Activated CD8-positive, alpha-beta T cell treated with anti-CD3 and anti-CD28 coated beads for 36 hours (primary cell): ENCODE measurements at regions not wholly inside any gene's neighbourhood (a gene's known extent, or its start where the extent isn't known, plus 50 kb on each side); places are given as distances from the start of the nearest gene placed in this dataset.

Experiments
- ATAC-seq: fragments of 200-7000 bp; cut with Tn5 transposase; one replicate; pipeline ENCODE4 v1.10.0; 2021; ENCODE audit warnings: mild to moderate bottlenecking, moderate library complexity
- CTCF ChIA-PET: fragments of 350-600 bp; sonication (Branson Sonifier 250); formaldehyde crosslinking; loops from one replicate; lab custom pipeline; 2021; ENCODE audit warnings: antibody characterized with exemption; lab: Charles Lee
- POLR2A ChIA-PET: fragments of 350-600 bp; sonication (Branson Sonifier 250); formaldehyde crosslinking; loops from one replicate; lab custom pipeline; 2021; ENCODE audit warnings: antibody characterized with exemption; lab: Charles Lee
- DNase-seq: peaks from one replicate; pipeline ENCODE4 v3.0.0-alpha.2; 2020
- H3K27ac Mint-ChIP-seq: one replicate; pipeline ENCODE4 v1.8.0; 2021; ENCODE audit warnings: mild to moderate bottlenecking, mixed read lengths
- H3K27me3 Mint-ChIP-seq: one replicate; pipeline ENCODE4 v1.8.0; 2021; ENCODE audit warnings: mixed read lengths
- H3K36me3 Mint-ChIP-seq: one replicate; pipeline ENCODE4 v1.8.0; 2021; ENCODE audit warnings: low read depth, mixed read lengths
- H3K4me1 Mint-ChIP-seq: one replicate; pipeline ENCODE4 v1.8.0; 2021; ENCODE audit warnings: low read depth, mixed read lengths
- H3K4me3 Mint-ChIP-seq: one replicate; pipeline ENCODE4 v1.8.0; 2021; ENCODE audit warnings: mild to moderate bottlenecking, moderate library complexity, mixed read lengths
- H3K9me3 Mint-ChIP-seq: one replicate; pipeline ENCODE4 v1.8.0; 2021; ENCODE audit warnings: mixed read lengths
- CTCF ChIP-seq: fragments of 200-600 bp; IDR thresholded peaks from one replicate; pipeline ENCODE4 v1.8.0; 2022; ENCODE audit warnings: antibody characterized with exemption, mild to moderate bottlenecking
- intact Hi-C: fragments of 100-400 bp; cut with micrococcal nuclease; formaldehyde crosslinking; loops from one replicate; pipeline ENCODE4 v1.10.0; 2022

GRCh38 chr2:120404274-120404673 lies 58.3 kb downstream of the INHBB start:
- Mint-ChIP-seq H3K27ac (no peak overlapping the region), H3K36me3 (no peaks in the 10 kb centered on the region), H3K9me3 (peaks cover 4% of the 10 kb centered on the region), H3K4me1 (no peaks in the 10 kb centered on the region), H3K27me3 (peaks cover 5% of the 10 kb centered on the region), H3K4me3 (no peak overlapping the region)
- ATAC-seq (no peak), DNase-seq (no peak)
- intact Hi-C loops, result no loop called here
- TF ChIP-seq CTCF, result no peak
- POLR2A ChIA-PET, result no interaction called here
- CTCF ChIA-PET, result no interaction called here

DNA sequence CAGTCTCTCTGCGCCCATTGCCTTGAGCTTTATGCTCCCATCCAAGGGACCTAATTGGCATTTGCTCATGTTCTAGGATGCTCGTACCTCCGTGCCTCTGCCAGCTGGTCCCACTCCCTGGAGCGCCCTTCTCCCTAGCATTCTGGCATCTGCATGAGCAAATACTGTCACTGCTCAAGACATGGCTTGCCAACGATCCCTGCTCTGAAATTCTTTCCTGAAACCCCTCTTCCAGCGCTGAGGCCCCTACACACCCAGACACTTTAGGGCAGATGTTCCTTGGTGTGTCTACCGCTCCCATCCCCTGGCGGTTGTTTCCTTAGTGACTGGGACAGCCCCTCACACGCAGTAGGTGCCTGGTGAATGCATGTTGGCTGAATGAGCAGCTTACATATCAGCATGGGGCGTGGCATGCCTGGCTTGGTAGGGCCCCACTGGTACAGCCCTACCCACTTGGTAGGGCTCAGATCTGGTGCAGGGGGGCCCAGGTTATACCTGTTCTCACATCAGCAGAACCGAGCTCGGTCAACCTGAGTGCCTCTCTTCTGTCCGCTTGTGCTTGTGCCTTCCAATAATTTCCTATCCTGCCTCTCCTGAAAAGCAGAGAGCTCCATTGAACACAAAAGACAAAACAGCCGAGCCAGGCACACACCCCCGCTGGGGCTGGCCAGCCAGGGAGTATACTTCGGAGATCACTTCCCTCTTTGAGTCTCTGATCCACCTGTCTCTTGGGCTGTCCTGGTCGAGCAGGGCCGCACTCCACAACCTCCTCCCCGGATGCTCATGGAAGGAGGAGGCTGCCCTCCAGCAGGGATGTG lies 59.2 kb downstream of the INHBB start:
- ChIA-PET CTCF (no interaction called here), POLR2A (no interaction called here)
- H3K27me3 Mint-ChIP-seq, result peaks cover 5% of the 10 kb centered on the region
- no peaks in the 10 kb centered on the region for H3K4me1 Mint-ChIP-seq
- no peak overlapping the region for H3K4me3 Mint-ChIP-seq
- no peak for TF ChIP-seq CTCF
- ATAC-seq, result no peak
- H3K27ac Mint-ChIP-seq, result no peak overlapping the region
- no peaks in the 10 kb centered on the region for H3K36me3 Mint-ChIP-seq
- no peak for DNase-seq
- H3K9me3 Mint-ChIP-seq, result peaks cover 4% of the 10 kb centered on the region
- intact Hi-C loops, result no loop called here

DNA sequence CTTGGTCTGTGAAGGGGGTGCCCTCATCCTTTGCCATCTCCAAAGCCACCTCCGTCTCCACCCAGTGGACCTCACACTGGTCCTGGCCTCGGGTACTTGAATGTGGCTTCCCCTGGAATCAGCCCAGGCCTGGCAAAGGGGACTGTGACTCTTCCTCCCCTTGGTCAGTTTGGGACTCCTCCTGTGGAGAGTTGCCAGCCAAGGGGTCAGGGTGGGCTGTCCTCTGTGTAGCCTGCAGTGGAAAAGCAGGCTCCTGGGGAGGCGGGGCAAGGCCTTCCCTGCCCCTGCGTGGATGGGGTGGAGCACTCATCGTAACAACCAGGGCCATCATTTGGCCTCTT lies 59.8 kb downstream of the INHBB start:
- intact Hi-C loops, result no loop called here
- H3K27me3 Mint-ChIP-seq, result peaks cover 4% of the 10 kb centered on the region
- H3K4me3 Mint-ChIP-seq, result no peak overlapping the region
- H3K36me3 Mint-ChIP-seq, result no peaks in the 10 kb centered on the region
- ATAC-seq (no peak), DNase-seq (no peak)
- no peak for TF ChIP-seq CTCF
- H3K27ac Mint-ChIP-seq, result no peak overlapping the region
- ChIA-PET POLR2A (no interaction called here), CTCF (no interaction called here)
- H3K9me3 Mint-ChIP-seq, result peaks cover 4% of the 10 kb centered on the region
- no peaks in the 10 kb centered on the region for H3K4me1 Mint-ChIP-seq

DNA sequence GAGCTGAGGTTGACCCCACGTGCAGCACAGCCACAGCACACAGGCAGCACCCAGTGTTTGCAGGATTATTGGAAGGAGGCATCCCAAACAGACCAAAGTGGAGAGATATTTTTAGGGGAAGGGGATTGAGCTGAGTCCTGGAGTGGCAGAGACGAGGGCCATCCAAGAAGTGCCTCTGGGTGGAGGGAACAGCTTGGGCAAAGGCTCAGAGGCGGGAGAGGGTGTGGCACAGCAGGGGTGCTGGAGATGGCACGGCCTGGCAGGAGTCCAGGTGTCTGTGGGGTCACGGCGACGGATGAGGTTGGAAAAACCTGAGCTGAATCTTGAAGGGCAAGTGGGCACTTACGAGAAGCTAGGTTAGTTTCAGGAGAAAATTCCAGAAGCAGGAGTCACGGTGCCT lies 60.6 kb downstream of the INHBB start:
- Mint-ChIP-seq H3K36me3 (no peaks in the 10 kb centered on the region), H3K27ac (no peak overlapping the region), H3K9me3 (peaks cover 9% of the 10 kb centered on the region), H3K4me3 (no peak overlapping the region), H3K27me3 (peaks cover 5% of the 10 kb centered on the region), H3K4me1 (no peaks in the 10 kb centered on the region)
- no peak for TF ChIP-seq CTCF
- intact Hi-C loops, result no loop called here
- ChIA-PET POLR2A (no interaction called here), CTCF (no interaction called here)
- ATAC-seq (no peak), DNase-seq (no peak)

DNA sequence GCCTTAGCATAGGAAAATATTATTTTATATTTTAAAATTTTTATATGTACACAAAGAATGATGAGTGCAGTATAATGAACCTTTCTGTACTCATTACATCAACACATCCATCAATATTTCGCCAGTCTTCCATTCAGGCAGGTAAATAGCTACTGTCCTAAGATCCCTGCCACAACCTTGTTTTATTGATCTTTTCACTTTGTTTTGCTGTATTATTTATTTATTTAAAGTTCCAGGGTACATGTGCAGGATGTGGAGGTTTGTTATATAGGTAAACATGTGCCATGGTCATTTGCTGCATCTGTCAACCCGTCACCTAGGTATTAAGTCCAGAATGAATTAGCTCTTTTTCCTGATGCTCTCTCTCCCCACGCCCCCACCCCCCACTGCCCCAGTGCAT lies 64.6 kb downstream of the INHBB start:
- Mint-ChIP-seq H3K4me1 (no peaks in the 10 kb centered on the region), H3K27ac (no peak overlapping the region), H3K27me3 (peaks cover 7% of the 10 kb centered on the region), H3K4me3 (no peak overlapping the region), H3K36me3 (no peaks in the 10 kb centered on the region), H3K9me3 (peaks cover 12% of the 10 kb centered on the region)
- POLR2A ChIA-PET, result no interaction called here
- no peak for ATAC-seq
- CTCF ChIA-PET, result no interaction called here
- intact Hi-C loops, result no loop called here
- TF ChIP-seq CTCF, result no peak
- DNase-seq, result no peak
